ENCODE measurements at regions not wholly inside any gene's neighbourhood (a gene's known extent, or its start where the extent isn't known, plus 50 kb on each side); places are given as distances from the start of the nearest gene placed in this dataset.

DNA sequence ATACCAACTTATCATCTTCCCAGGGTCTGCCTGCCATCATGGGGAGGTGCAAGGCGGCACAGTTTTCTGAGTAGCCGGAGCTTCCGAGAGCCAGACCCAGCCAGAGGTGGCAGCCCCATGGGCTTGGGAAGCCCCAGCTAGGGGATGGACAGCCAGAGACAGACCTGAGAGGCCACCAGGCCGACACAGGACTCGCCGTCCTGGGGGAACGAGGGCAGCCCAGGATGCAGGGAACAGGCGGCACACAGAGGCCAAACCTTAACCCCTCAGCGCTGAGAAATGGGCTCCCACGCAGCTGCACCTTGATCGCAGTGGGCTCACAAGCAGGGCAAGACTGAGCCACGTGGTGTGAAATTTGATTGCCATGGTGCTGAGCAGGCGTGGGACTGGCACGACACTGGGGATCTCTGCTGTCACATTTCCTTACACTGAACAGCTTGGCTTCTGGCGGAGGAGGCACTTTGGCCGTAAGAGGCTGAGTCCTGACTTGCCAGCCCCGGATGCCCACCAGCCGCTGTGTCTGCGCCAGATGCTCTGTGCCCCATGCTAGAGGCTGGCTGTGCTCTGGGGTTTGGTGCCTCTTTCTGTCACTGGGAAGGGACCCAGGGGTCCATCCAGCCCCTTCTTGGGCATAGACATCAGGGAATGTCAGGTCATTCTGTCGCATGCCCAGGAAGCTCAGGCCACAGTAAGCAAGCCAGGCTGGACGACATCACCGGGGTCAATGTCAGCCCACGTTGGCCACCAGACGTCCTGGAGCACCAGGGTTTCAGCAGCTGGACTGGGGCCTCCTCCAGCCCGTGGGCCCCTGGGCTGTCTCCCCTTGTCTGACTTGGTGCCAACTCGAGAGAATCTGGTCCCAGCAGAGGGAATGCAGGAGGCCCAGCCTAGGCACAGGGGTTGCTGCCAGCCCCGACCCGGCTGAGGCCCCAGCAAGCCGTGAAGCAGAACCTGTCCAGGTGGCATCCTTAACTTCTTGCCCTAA lies 312.1 kb upstream of the MYT1L start:
- no peaks in the 10 kb centered on the region for H3K9me2 ChIP-seq (replicated peaks; ENCODE audit: insufficient read depth)
- no peak for TF ChIP-seq EZH2phosphoT487 (IDR thresholded peaks at IDR 0.05; ENCODE audit: low read depth, severe bottlenecking, unreplicated experiment)
- no peak for TF ChIP-seq EZH2 (IDR thresholded peaks at IDR 0.05; ENCODE audit: borderline replicate concordance)
- TF ChIP-seq, protein P1, sequence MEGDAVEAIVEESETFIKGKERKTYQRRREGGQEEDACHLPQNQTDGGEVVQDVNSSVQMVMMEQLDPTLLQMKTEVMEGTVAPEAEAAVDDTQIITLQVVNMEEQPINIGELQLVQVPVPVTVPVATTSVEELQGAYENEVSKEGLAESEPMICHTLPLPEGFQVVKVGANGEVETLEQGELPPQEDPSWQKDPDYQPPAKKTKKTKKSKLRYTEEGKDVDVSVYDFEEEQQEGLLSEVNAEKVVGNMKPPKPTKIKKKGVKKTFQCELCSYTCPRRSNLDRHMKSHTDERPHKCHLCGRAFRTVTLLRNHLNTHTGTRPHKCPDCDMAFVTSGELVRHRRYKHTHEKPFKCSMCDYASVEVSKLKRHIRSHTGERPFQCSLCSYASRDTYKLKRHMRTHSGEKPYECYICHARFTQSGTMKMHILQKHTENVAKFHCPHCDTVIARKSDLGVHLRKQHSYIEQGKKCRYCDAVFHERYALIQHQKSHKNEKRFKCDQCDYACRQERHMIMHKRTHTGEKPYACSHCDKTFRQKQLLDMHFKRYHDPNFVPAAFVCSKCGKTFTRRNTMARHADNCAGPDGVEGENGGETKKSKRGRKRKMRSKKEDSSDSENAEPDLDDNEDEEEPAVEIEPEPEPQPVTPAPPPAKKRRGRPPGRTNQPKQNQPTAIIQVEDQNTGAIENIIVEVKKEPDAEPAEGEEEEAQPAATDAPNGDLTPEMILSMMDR (IDR thresholded peaks at IDR 0.05; ENCODE audit: poor library complexity), result no peak
- WGBS (ENCODE audit: low lambda C conversion rate, missing lambda C conversion rate), result 91% methylated on average over 29 of the region's 29 CpGs
- no peak overlapping the region for H3K4me3 ChIP-seq
- no peak overlapping the region for H3K27ac ChIP-seq
- H2AFZ ChIP-seq, result no peak overlapping the region
- no peaks in the 10 kb centered on the region for H3K36me3 ChIP-seq (replicated peaks; ENCODE audit: insufficient read depth, low read depth)
- no peaks in the 10 kb centered on the region for H3K4me1 ChIP-seq (ENCODE audit: insufficient read depth)
- H3K27me3 ChIP-seq, result no peaks in the 10 kb centered on the region
- no peaks in the 10 kb centered on the region for H4K20me1 ChIP-seq (ENCODE audit: insufficient read depth, poor library complexity, severe bottlenecking)
- DNase-seq (ENCODE audit: low spot score), result no peak
- no peaks in the 10 kb centered on the region for H3K79me2 ChIP-seq
- H3K9me3 ChIP-seq (ENCODE audit: low read depth), result no peaks in the 10 kb centered on the region
- no peak overlapping the region for H3K4me2 ChIP-seq

DNA sequence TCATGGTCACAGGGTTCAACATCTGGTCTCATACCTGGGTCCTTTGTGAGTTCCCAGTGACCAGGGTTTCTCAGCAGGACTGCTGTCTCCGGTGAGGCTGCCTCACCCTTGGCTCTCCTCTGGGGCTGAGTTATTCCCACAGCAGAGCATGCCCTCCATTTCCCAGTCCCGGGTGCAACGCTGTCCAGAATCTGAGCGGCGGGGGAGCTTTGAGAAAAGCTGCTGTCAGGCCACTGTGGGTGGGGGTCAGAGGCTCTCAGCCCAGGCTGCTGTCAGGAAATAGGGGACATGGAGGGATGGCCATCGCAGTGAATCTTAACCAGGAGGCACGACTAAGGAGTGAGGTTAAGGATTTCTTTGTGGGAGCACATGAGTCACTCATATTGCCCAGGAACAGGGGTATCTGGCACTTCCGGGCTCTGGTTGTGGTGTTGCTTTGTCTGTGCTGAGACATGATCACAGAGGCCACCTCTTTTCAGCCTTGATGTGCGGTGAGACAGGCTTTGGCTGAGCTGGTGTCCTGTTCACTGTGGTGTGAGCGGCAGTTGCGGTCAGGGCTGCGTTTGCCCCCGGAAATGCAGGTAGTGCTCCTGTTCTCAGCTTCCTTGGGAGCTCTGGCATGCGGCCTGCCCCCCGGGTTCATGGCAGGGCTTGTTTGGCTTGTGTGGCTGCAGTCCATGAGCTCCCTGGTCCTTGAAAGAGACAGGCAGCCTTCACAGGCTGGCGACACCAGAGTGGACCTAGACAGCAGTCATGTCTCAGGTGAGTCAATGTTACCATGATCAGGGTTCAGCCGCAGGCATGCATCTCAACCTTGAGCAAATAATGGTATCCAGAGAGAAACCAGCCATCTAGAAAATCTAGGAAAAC lies 310.7 kb upstream of the MYT1L start:
- Histone ChIP-seq H3K79me2 (no peaks in the 10 kb centered on the region), H3K9me3 (ENCODE audit: low read depth) (no peaks in the 10 kb centered on the region), H3K27ac (no peak overlapping the region), H4K20me1 (ENCODE audit: insufficient read depth, poor library complexity, severe bottlenecking) (no peaks in the 10 kb centered on the region), H3K9me2 (replicated peaks; ENCODE audit: insufficient read depth) (no peaks in the 10 kb centered on the region), H3K4me1 (ENCODE audit: insufficient read depth) (no peaks in the 10 kb centered on the region), H3K27me3 (no peaks in the 10 kb centered on the region), H3K4me3 (no peak overlapping the region), H3K36me3 (replicated peaks; ENCODE audit: insufficient read depth, low read depth) (no peaks in the 10 kb centered on the region), H3K4me2 (no peak overlapping the region), H2AFZ (no peak overlapping the region)
- DNase-seq (ENCODE audit: low spot score), result no peak
- WGBS (ENCODE audit: low lambda C conversion rate, missing lambda C conversion rate), result 84% methylated on average over 17 of the region's 17 CpGs
- TF ChIP-seq EZH2 (IDR thresholded peaks at IDR 0.05; ENCODE audit: borderline replicate concordance), result no peak
- TF ChIP-seq EZH2phosphoT487 (IDR thresholded peaks at IDR 0.05; ENCODE audit: low read depth, severe bottlenecking, unreplicated experiment), result no peak
- TF ChIP-seq, protein P1 (IDR thresholded peaks at IDR 0.05; ENCODE audit: poor library complexity), result no peak

DNA sequence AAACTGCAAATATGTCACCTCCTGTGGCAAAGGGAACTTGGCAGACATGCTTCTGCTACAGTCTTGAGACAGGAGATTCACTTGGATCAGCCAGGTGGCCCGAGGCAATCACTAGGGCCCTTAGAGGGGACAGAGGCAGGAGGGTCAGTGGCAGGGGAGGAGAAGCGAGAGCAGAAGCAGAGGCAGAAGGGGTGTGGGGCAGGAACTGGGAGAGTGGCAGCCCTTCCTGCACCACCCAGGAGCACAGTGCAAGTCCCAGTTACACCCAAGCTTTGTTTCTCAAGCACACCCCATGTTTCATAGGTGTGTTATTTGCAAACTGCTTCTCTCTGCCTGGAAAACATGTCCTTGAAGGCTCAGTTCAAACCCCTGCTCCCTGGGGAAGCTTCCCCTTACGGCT lies 309.7 kb upstream of the MYT1L start:
- H3K9me2 ChIP-seq (replicated peaks; ENCODE audit: insufficient read depth), result no peaks in the 10 kb centered on the region
- 80% methylated on average over 3 of the region's 3 CpGs for whole genome bisulfite sequencing (ENCODE audit: low lambda C conversion rate, missing lambda C conversion rate)
- H3K4me1 ChIP-seq (ENCODE audit: insufficient read depth), result no peaks in the 10 kb centered on the region
- no peak overlapping the region for H2AFZ ChIP-seq
- H3K27ac ChIP-seq, result no peak overlapping the region
- TF ChIP-seq, protein P1 (IDR thresholded peaks at IDR 0.05; ENCODE audit: poor library complexity), result no peak
- TF ChIP-seq EZH2 (IDR thresholded peaks at IDR 0.05; ENCODE audit: borderline replicate concordance), result no peak
- TF ChIP-seq EZH2phosphoT487 (IDR thresholded peaks at IDR 0.05; ENCODE audit: low read depth, severe bottlenecking, unreplicated experiment), result no peak
- H4K20me1 ChIP-seq (ENCODE audit: insufficient read depth, poor library complexity, severe bottlenecking), result no peaks in the 10 kb centered on the region
- no peaks in the 10 kb centered on the region for H3K36me3 ChIP-seq (replicated peaks; ENCODE audit: insufficient read depth, low read depth)
- DNase-seq (ENCODE audit: low spot score), result no peak
- no peak overlapping the region for H3K4me3 ChIP-seq
- H3K79me2 ChIP-seq, result no peaks in the 10 kb centered on the region
- no peaks in the 10 kb centered on the region for H3K9me3 ChIP-seq (ENCODE audit: low read depth)
- H3K27me3 ChIP-seq, result no peaks in the 10 kb centered on the region
- H3K4me2 ChIP-seq, result no peak overlapping the region
